CD14-positive monocyte (primary cell): ENCODE measurements at regions not wholly inside any gene's neighbourhood (a gene's known extent, or its start where the extent isn't known, plus 50 kb on each side); places are given as distances from the start of the nearest gene placed in this dataset.

Experiments used
- DNase-seq, 3 donors: peaks; one replicate each; pipeline ENCODE4 v3.0.0-alpha.2; 2011 to 2022
- H2AFZ ChIP-seq: 2 replicates; pipeline ENCODE4 v1.6.0; 2012; ENCODE audit warnings: mild to moderate bottlenecking, low read depth, low read length, inconsistent platforms; ENCODE audit not compliant: insufficient read depth, poor library complexity, severe bottlenecking
- H3K27ac ChIP-seq, 2 donors: 1 replicate in 1 of 2; 2 replicates in 1 of 2; pipeline ENCODE4 v1.5.1; 2012 to 2013; ENCODE audit warnings: low read length in 2 of 2, control low read depth in 1 of 2, inconsistent platforms in 1 of 2, low read depth in 1 of 2, mild to moderate bottlenecking in 1 of 2
- H3K27me3 ChIP-seq, 2 donors: one replicate each; pipeline versions ENCODE4 v1.6.0 to v1.6.1; 2011 to 2013; ENCODE audit warnings: low read length in 2 of 2; ENCODE audit not compliant: control insufficient read depth in 2 of 2, insufficient read depth in 2 of 2
- H3K36me3 ChIP-seq, 2 donors: replicated peaks in 1 of 2; 1 replicate in 1 of 2; 2 replicates in 1 of 2; pipeline versions ENCODE4 v1.5.1 to v1.6.1; 2012 to 2013; ENCODE audit warnings: low read length in 2 of 2, control low read depth in 1 of 2, inconsistent platforms in 1 of 2, mild to moderate bottlenecking in 1 of 2; ENCODE audit not compliant: insufficient read depth in 2 of 2, control insufficient read depth in 1 of 2
- H3K4me1 ChIP-seq, 2 donors: 1 replicate in 1 of 2; 2 replicates in 1 of 2; pipeline versions ENCODE4 v1.5.1 to v1.6.1; 2012 to 2013; ENCODE audit warnings: low read length in 2 of 2, control low read depth in 1 of 2, inconsistent platforms in 1 of 2, mild to moderate bottlenecking in 1 of 2, moderate library complexity in 1 of 2; ENCODE audit not compliant: insufficient read depth in 2 of 2, control insufficient read depth in 1 of 2
- H3K4me2 ChIP-seq: replicated peaks from 2 replicates; pipeline ENCODE3; 2012; ENCODE audit warnings: low read length, moderate library complexity, mild to moderate bottlenecking; ENCODE audit not compliant: poor library complexity, severe bottlenecking; ENCODE audit errors: extremely low read depth
- H3K4me3 ChIP-seq, 3 experiments: fragments of 200-600 bp in 1 of 3; sonication (generic) in 1 of 3; replicated peaks in 1 of 3; 1 replicate in 2 of 3; 2 replicates in 1 of 3; pipeline ENCODE4 v1.5.1; 2011 to 2013; ENCODE audit warnings: low read length in 3 of 3, mild to moderate bottlenecking in 3 of 3, control low read depth in 2 of 3, low read depth in 2 of 3, inconsistent platforms in 1 of 3, moderate library complexity in 1 of 3
- H3K79me2 ChIP-seq: 2 replicates; pipeline ENCODE4 v1.6.0; 2012; ENCODE audit warnings: mild to moderate bottlenecking, control low read depth, inconsistent platforms, low read length, moderate library complexity; ENCODE audit not compliant: insufficient read depth
- H3K9ac ChIP-seq: 2 replicates; pipeline ENCODE4 v1.6.0; 2017; ENCODE audit warnings: low read length, mild to moderate bottlenecking; ENCODE audit not compliant: insufficient read depth, poor library complexity, severe bottlenecking
- H3K9me3 ChIP-seq, 2 donors: replicated peaks in 1 of 2; 1 replicate in 1 of 2; 2 replicates in 1 of 2; pipeline versions ENCODE4 v1.5.1 to v1.6.1; 2012 to 2013; ENCODE audit warnings: low read length in 2 of 2, control low read depth in 1 of 2; ENCODE audit not compliant: control insufficient read depth in 1 of 2, insufficient read depth in 1 of 2
- H4K20me1 ChIP-seq: 2 replicates; pipeline ENCODE4 v1.6.0; 2012; ENCODE audit warnings: mild to moderate bottlenecking, low read length, control low read depth, moderate library complexity; ENCODE audit not compliant: insufficient read depth
- H3K27ac Mint-ChIP-seq, 7 donors: one replicate each; pipeline ENCODE4 v1.8.0; 2020; ENCODE audit warnings: mild to moderate bottlenecking in 7 of 7, mixed read lengths in 7 of 7, moderate library complexity in 6 of 7, inconsistent platforms in 2 of 7
- H3K27me3 Mint-ChIP-seq, 3 donors: one replicate each; pipeline ENCODE4 v1.8.0; 2021 to 2022; ENCODE audit warnings: low read depth in 3 of 3, mild to moderate bottlenecking in 3 of 3, mixed read lengths in 3 of 3, moderate library complexity in 3 of 3, inconsistent platforms in 1 of 3
- H3K36me3 Mint-ChIP-seq, 2 donors: one replicate each; pipeline ENCODE4 v1.8.0; 2020; ENCODE audit warnings: mixed read lengths in 2 of 2, inconsistent platforms in 1 of 2, mild to moderate bottlenecking in 1 of 2
- H3K4me1 Mint-ChIP-seq: one replicate; pipeline ENCODE4 v1.8.0; 2020; ENCODE audit warnings: mild to moderate bottlenecking, mixed read lengths
- H3K4me3 Mint-ChIP-seq, 2 donors: one replicate each; pipeline ENCODE4 v1.8.0; 2020; ENCODE audit warnings: mild to moderate bottlenecking in 2 of 2, mixed read lengths in 2 of 2, moderate library complexity in 1 of 2
- H3K9me3 Mint-ChIP-seq, 7 donors: one replicate each; pipeline ENCODE4 v1.8.0; 2020 to 2022; ENCODE audit warnings: mixed read lengths in 7 of 7, mild to moderate bottlenecking in 6 of 7, moderate library complexity in 6 of 7, inconsistent platforms in 2 of 7
- WGBS: methylation state at CpG from one replicate; pipeline ENCODE4 v1.1.5; 2013; ENCODE audit warnings: missing lambda C conversion rate; ENCODE audit not compliant: insufficient coverage; 5-methylcytosine and 5-hydroxymethylcytosine counted together
- intact Hi-C, 2 donors: fragments of 100-400 bp; cut with micrococcal nuclease; formaldehyde crosslinking; loops; one replicate each; pipeline versions ENCODE4 v1.15.0 to v1.15.1; 2023
- TF ChIP-seq, protein P1 (sequence below): fragments of 200-600 bp; IDR thresholded peaks from one replicate; pipeline ENCODE4 v1.8.0; 2022; ENCODE audit warnings: antibody characterized with exemption, mild to moderate bottlenecking

DNA sequence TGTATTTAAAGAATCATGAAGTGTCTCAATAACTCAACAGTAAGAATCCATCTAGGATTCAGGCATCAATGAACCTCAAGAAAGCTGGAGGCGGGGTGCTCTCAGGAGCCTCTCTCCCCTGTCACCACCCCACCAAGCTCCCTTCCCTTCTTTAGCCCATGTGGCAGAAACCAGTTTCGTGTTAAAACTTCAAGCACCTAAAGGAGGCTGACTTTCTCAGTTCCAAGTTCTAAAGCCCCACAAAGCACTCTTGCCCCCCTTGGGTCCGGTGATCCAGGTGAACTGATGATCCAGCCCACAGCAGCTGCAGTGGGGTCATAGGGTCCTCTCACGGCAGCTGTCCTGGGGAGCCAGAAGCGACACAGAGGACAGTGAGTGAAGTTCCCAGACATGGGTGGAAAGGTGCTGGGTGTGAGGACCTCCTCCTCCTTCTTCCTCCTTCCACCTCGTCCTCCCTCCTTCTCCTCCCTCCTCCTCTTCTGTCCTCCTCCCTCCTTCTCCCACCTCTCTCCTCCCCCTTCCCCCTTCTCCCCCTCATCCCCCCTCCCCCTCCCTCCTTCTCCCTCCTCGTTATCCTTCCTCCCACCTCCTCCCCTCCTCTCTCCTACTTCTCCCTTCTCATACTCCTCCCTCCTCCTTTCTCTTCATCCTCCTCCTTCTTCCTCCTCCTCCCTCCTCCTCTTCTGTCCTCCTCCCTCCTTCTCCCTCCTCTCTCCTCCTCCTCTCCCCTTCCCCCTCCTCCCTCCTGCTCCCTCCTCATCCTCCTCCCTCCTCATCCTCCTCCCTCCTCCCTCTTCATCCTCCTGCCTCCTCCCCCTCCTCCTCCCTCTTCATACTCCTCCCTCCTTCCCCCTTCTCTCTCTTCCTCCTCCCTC, 192.4 kb upstream of the AGAP1 start:
- H3K4me1 Mint-ChIP-seq, result no peaks in the 10 kb centered on the region
- Histone ChIP-seq H3K4me3 (no peak overlapping the region), H3K9me3 (peaks cover 5 to 7% of the 10 kb centered on the region in 2 donors), H3K36me3 (no peaks in the 10 kb centered on the region), H3K27me3 (no peaks in the 10 kb centered on the region), H2AFZ (no peak overlapping the region), H3K9ac (no peak overlapping the region), H3K79me2 (no peaks in the 10 kb centered on the region), H3K4me1 (no peaks in the 10 kb centered on the region), H3K27ac (no peak overlapping the region), H3K4me2 (no peak overlapping the region), H4K20me1 (no peaks in the 10 kb centered on the region)
- H3K36me3 Mint-ChIP-seq, result no peaks in the 10 kb centered on the region
- peaks cover 2 to 24% (median 5%) of the 10 kb centered on the region in 7 donors for H3K9me3 Mint-ChIP-seq
- TF ChIP-seq, protein P1, sequence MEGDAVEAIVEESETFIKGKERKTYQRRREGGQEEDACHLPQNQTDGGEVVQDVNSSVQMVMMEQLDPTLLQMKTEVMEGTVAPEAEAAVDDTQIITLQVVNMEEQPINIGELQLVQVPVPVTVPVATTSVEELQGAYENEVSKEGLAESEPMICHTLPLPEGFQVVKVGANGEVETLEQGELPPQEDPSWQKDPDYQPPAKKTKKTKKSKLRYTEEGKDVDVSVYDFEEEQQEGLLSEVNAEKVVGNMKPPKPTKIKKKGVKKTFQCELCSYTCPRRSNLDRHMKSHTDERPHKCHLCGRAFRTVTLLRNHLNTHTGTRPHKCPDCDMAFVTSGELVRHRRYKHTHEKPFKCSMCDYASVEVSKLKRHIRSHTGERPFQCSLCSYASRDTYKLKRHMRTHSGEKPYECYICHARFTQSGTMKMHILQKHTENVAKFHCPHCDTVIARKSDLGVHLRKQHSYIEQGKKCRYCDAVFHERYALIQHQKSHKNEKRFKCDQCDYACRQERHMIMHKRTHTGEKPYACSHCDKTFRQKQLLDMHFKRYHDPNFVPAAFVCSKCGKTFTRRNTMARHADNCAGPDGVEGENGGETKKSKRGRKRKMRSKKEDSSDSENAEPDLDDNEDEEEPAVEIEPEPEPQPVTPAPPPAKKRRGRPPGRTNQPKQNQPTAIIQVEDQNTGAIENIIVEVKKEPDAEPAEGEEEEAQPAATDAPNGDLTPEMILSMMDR, result no peak
- H3K27me3 Mint-ChIP-seq, result peaks cover 3 to 6% (median 4%) of the 10 kb centered on the region in 3 donors
- no peak for DNase-seq
- peak overlapping the region in 2 of 7 donors; percentile 47 to 49 for H3K27ac Mint-ChIP-seq
- no peak overlapping the region for H3K4me3 Mint-ChIP-seq
- intact Hi-C loops, result no loop called here
- WGBS, result 75% methylated on average over 4 of the region's 7 CpGs

DNA sequence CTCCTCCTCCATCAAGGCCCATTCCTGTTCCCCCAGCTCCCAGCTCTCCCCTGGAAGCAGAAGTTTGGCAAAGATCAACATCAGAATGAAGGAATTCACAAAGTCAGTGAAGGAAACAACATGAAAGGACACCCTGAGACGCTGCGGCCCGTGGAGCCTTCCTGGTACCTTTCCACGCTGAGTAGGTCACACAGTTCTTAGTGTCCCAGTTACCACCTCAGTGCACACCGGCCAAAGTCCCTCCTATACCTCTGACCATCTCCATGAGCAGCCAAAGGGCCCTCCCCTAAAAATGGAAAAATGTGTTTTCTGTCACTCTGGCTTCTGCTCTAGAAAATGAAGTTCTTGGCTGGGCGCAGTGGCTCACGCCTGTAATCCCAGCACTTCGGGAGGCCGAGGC, 191.6 kb upstream of the AGAP1 start:
- Histone ChIP-seq H2AFZ (no peak overlapping the region), H3K4me2 (no peak overlapping the region), H3K9ac (no peak overlapping the region), H4K20me1 (no peaks in the 10 kb centered on the region), H3K4me1 (no peaks in the 10 kb centered on the region), H3K27me3 (no peaks in the 10 kb centered on the region), H3K4me3 (no peak overlapping the region), H3K36me3 (no peaks in the 10 kb centered on the region), H3K27ac (no peak overlapping the region), H3K79me2 (no peaks in the 10 kb centered on the region), H3K9me3 (peaks cover 5 to 7% of the 10 kb centered on the region in 2 donors)
- intact Hi-C loops, result no loop called here
- no peaks in the 10 kb centered on the region for H3K4me1 Mint-ChIP-seq
- no peaks in the 10 kb centered on the region for H3K36me3 Mint-ChIP-seq
- TF ChIP-seq, protein P1, result no peak
- 88% methylated on average over 8 of the region's 9 CpGs for WGBS
- H3K27ac Mint-ChIP-seq, result no peak overlapping the region
- peaks cover 2 to 26% (median 9%) of the 10 kb centered on the region in 7 donors for H3K9me3 Mint-ChIP-seq
- no peak overlapping the region for H3K4me3 Mint-ChIP-seq
- no peak for DNase-seq
- peaks cover 1 to 7% (median 3%) of the 10 kb centered on the region in 3 donors for H3K27me3 Mint-ChIP-seq
